HG03097 (cell line): ENCODE measurements at regions not wholly inside any gene's neighbourhood (a gene's known extent, or its start where the extent isn't known, plus 50 kb on each side); places are given as distances from the start of the nearest gene placed in this dataset.

Experiments
- ATAC-seq: cut with Tn5 transposase; IDR thresholded peaks from one replicate; pipeline ENCODE4 v1.9.1; 2021; ENCODE audit not compliant: unreplicated experiment, low FRiP score

GRCh38 chr3:168424059-168424734 lies 328.5 kb upstream of the GOLIM4 start:
- no peak for ATAC-seq

GRCh38 chr3:168422843-168423242 lies 327.1 kb upstream of the GOLIM4 start:
- peak; percentile 74 for ATAC-seq

- ATAC-seq, result no peak
Observed at GRCh38 chr3:168419091-168419490, 323.4 kb upstream of the GOLIM4 start.

GRCh38 chr3:168417016-168417415 lies 321.3 kb upstream of the GOLIM4 start:
- ATAC-seq, result no peak

- no peak for ATAC-seq
Observed at GRCh38 chr3:168416446-168416845, 320.7 kb upstream of the GOLIM4 start.

GRCh38 chr3:168414149-168414548 lies 318.4 kb upstream of the GOLIM4 start:
- ATAC-seq, result no peak

GRCh38 chr3:168407381-168407780 lies 311.7 kb upstream of the GOLIM4 start:
- ATAC-seq, result no peak

- ATAC-seq, result no peak
Observed at GRCh38 chr3:168405288-168405687, 309.6 kb upstream of the GOLIM4 start.

GRCh38 chr3:168398371-168399025 lies 302.8 kb upstream of the GOLIM4 start:
- no peak for ATAC-seq

- ATAC-seq, result no peak
Observed at GRCh38 chr3:168396861-168397260, 301.1 kb upstream of the GOLIM4 start.

GRCh38 chr3:168395551-168395950 lies 299.8 kb upstream of the GOLIM4 start:
- no peak for ATAC-seq

- no peak for ATAC-seq
Observed at GRCh38 chr3:168394439-168394838, 298.7 kb upstream of the GOLIM4 start.

GRCh38 chr3:168386301-168386700 lies 290.6 kb upstream of the GOLIM4 start:
- no peak for ATAC-seq

GRCh38 chr3:168384990-168385389 lies 289.3 kb upstream of the GOLIM4 start:
- no peak for ATAC-seq

GRCh38 chr3:168383573-168383972 lies 287.8 kb upstream of the GOLIM4 start:
- no peak for ATAC-seq

- ATAC-seq, result no peak
Observed at GRCh38 chr3:168371846-168372245, 276.1 kb upstream of the GOLIM4 start.

GRCh38 chr3:168364967-168365366 lies 269.2 kb upstream of the GOLIM4 start:
- no peak for ATAC-seq

GRCh38 chr3:168362661-168363247 lies 267.0 kb upstream of the GOLIM4 start:
- no peak for ATAC-seq

- ATAC-seq, result no peak
Observed at GRCh38 chr3:168362156-168362555, 266.4 kb upstream of the GOLIM4 start.

GRCh38 chr3:168360993-168361392 lies 265.3 kb upstream of the GOLIM4 start:
- no peak for ATAC-seq

- ATAC-seq, result no peak
Observed at GRCh38 chr3:168342946-168343850, 247.5 kb upstream of the GOLIM4 start.
